Smooth muscle cell (in vitro differentiated cells): ENCODE measurements at regions not wholly inside any gene's neighbourhood (a gene's known extent, or its start where the extent isn't known, plus 50 kb on each side); places are given as distances from the start of the nearest gene placed in this dataset.

Experiments
- DNase-seq: peaks from one replicate; lab custom pipeline; 2025; ENCODE audit not compliant: unreplicated experiment; lab: John Stamatoyannopoulos, UW
- H2AFZ ChIP-seq: fragments of 200-600 bp; sonication (generic); 2 replicates; pipeline ENCODE4 v1.6.0; 2016; ENCODE audit warnings: antibody characterized with exemption, low read depth, mild to moderate bottlenecking
- H3F3A ChIP-seq: fragments of 200-600 bp; sonication (generic); 2 replicates; pipeline ENCODE4 v1.6.0; 2017; ENCODE audit warnings: antibody characterized with exemption, low read depth
- H3K27ac ChIP-seq: fragments of 200-600 bp; sonication (generic); 2 replicates; pipeline ENCODE4 v1.5.1; 2016; ENCODE audit warnings: low read depth, mild to moderate bottlenecking
- H3K27me3 ChIP-seq: fragments of 200-600 bp; sonication (generic); 2 replicates; pipeline ENCODE4 v1.6.1; 2016; ENCODE audit warnings: low read depth, mild to moderate bottlenecking
- H3K36me3 ChIP-seq: fragments of 200-600 bp; sonication (generic); 2 replicates; pipeline ENCODE4 v1.5.1; 2016; ENCODE audit warnings: low read depth
- H3K4me1 ChIP-seq: fragments of 200-600 bp; sonication (generic); 2 replicates; pipeline ENCODE4 v1.5.1; 2016; ENCODE audit warnings: low read depth
- H3K4me2 ChIP-seq: fragments of 200-600 bp; sonication (generic); 2 replicates; pipeline ENCODE4 v1.6.0; 2016; ENCODE audit warnings: mild to moderate bottlenecking
- H3K4me3 ChIP-seq: fragments of 200-600 bp; sonication (generic); 2 replicates; pipeline ENCODE4 v1.5.1; 2016; ENCODE audit warnings: mild to moderate bottlenecking
- H3K79me2 ChIP-seq: fragments of 200-600 bp; sonication (generic); 2 replicates; pipeline ENCODE4 v1.6.0; 2016; ENCODE audit warnings: low read depth, mild to moderate bottlenecking
- H3K9ac ChIP-seq: fragments of 200-600 bp; sonication (generic); 2 replicates; pipeline ENCODE4 v1.6.0; 2016; ENCODE audit warnings: low read depth
- H3K9me3 ChIP-seq: fragments of 200-600 bp; sonication (generic); replicated peaks from 2 replicates; pipeline ENCODE4 v1.5.1; 2016; ENCODE audit warnings: low read depth
- H4K20me1 ChIP-seq: fragments of 200-600 bp; sonication (generic); 2 replicates; pipeline ENCODE4 v1.6.0; 2016; ENCODE audit warnings: low read depth
- CTCF ChIP-seq: fragments of 200-600 bp; sonication (generic); IDR thresholded peaks from 2 replicates; pipeline ENCODE4 v1.5.1; 2017; ENCODE audit warnings: borderline replicate concordance, mild to moderate bottlenecking, antibody characterized with exemption; ENCODE audit not compliant: insufficient read depth, poor library complexity, severe bottlenecking
- WGBS: methylation state at CpG from one replicate; pipeline ENCODE4 v1.1.7; 2016; ENCODE audit warnings: low lambda C conversion rate; 5-methylcytosine and 5-hydroxymethylcytosine counted together

- Histone ChIP-seq H3K4me1 (no peaks in the 10 kb centered on the region), H3K9ac (no peak overlapping the region), H4K20me1 (no peaks in the 10 kb centered on the region), H3K9me3 (no peaks in the 10 kb centered on the region), H3K36me3 (no peaks in the 10 kb centered on the region), H3K79me2 (no peaks in the 10 kb centered on the region), H3K4me3 (no peak overlapping the region), H3F3A (no peaks in the 10 kb centered on the region), H3K27ac (no peak overlapping the region), H2AFZ (no peak overlapping the region), H3K27me3 (no peaks in the 10 kb centered on the region), H3K4me2 (no peak overlapping the region)
- no peak for TF ChIP-seq CTCF
- 86% methylated on average over 1 of the region's 1 CpG for WGBS
- no peak for DNase-seq
These were observed 100.4 kb upstream of the SLC44A1 start for GRCh38 chr9:105144076-105144475.

DNA sequence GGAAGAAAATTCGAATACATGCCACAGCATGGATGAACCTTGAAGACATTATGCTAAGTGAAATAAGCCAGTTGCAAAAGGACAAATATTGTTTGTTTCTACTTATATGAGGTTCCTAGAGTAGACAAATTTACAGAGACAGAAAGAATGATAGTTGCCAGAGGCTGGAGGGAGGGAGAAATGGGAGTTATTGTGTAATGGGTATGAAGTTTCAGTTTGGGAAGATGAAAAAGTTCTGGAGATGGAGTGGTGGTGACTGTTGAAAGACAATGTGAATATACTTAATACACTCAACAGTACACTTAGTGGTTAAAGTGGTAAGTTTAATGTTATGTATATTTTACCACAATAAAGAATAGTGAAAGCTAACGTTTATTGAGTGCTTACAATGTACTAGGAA is 99.6 kb upstream of the SLC44A1 start:
- H3F3A ChIP-seq, result no peaks in the 10 kb centered on the region
- DNase-seq, result no peak

DNA sequence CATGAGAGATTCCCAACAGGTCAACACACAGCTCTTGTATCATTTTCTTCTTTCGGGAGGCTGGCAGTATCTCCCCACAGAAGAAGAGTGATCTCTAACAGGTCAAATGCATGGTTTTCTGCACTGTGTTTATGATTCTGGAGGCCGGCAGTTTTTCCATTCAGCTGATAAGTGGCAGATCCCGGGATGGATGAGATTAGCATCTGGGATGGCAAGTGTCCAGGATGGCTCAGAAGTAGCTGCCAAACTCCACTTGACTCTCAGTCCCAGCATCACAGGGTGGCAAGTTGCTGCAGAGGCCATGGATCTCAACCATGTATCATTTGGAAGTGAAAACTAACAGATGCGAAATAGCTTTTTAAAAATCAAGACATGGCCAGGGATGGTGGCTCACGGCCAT is 97.8 kb upstream of the SLC44A1 start:
- Histone ChIP-seq H4K20me1 (no peaks in the 10 kb centered on the region), H3K9ac (no peak overlapping the region), H3K4me1 (peaks cover 10% of the 10 kb centered on the region)

More for the DNA sequence above, 99.6 kb upstream of the SLC44A1 start:
- Histone ChIP-seq H3K27ac (no peak overlapping the region), H4K20me1 (no peaks in the 10 kb centered on the region), H3K4me2 (no peak overlapping the region), H3K9me3 (no peaks in the 10 kb centered on the region), H3K79me2 (no peaks in the 10 kb centered on the region), H3K4me1 (no peaks in the 10 kb centered on the region), H2AFZ (no peak overlapping the region), H3K4me3 (no peak overlapping the region), H3K36me3 (no peaks in the 10 kb centered on the region), H3K9ac (no peak overlapping the region), H3K27me3 (no peaks in the 10 kb centered on the region)
- TF ChIP-seq CTCF, result no peak
- 88% methylated on average over 2 of the region's 2 CpGs for WGBS

More for the DNA sequence above, 97.8 kb upstream of the SLC44A1 start:
- no peaks in the 10 kb centered on the region for H3K27me3 ChIP-seq
- H3F3A ChIP-seq, result peaks cover 10% of the 10 kb centered on the region
- 86% methylated on average over 5 of the region's 5 CpGs for WGBS
- no peak overlapping the region for H3K4me3 ChIP-seq
- no peak overlapping the region for H3K27ac ChIP-seq
- no peaks in the 10 kb centered on the region for H3K79me2 ChIP-seq
- no peak for TF ChIP-seq CTCF
- no peak overlapping the region for H3K4me2 ChIP-seq
- H3K9me3 ChIP-seq, result no peaks in the 10 kb centered on the region
- no peak overlapping the region for H2AFZ ChIP-seq
- no peaks in the 10 kb centered on the region for H3K36me3 ChIP-seq
- DNase-seq, result no peak
